SK-N-MC (cell line): ENCODE measurements at regions not wholly inside any gene's neighbourhood (a gene's known extent, or its start where the extent isn't known, plus 50 kb on each side); places are given as distances from the start of the nearest gene placed in this dataset.

ENCODE experiments used
- EZH2 ChIP-seq: fragments of 200-600 bp; sonication (generic); IDR thresholded peaks from one replicate; pipeline ENCODE4 v1.6.1; 2017; ENCODE audit warnings: antibody characterized with exemption
- POLR2AphosphoS5 ChIP-seq: IDR thresholded peaks from 2 replicates; pipeline ENCODE4 v1.6.1; 2012; ENCODE audit warnings: mild to moderate bottlenecking, low read depth, low read length, borderline replicate concordance

- TF ChIP-seq POLR2AphosphoS5: no peak
- TF ChIP-seq EZH2: no peak
Observed at GRCh38 chr9:15113288-15113687, 193.7 kb downstream of the TTC39B start.
